RWPE1 (cell line): ENCODE measurements at regions not wholly inside any gene's neighbourhood (a gene's known extent, or its start where the extent isn't known, plus 50 kb on each side); places are given as distances from the start of the nearest gene placed in this dataset.

Experiments used
- CTCF ChIA-PET: fragments of 350-600 bp; sonication (Branson Sonifier 250); formaldehyde crosslinking; extraction: SDS; loops from one replicate; lab custom pipeline; 2021; lab: Yijun Ruan, JAX
- POLR2A ChIA-PET: fragments of 400-600 bp; formaldehyde crosslinking; extraction: SDS; loops from one replicate; lab custom pipeline; 2020; ENCODE audit warnings: antibody characterized with exemption; ENCODE audit not compliant: low non-redundant PET; lab: Yijun Ruan, JAX
- DNase-seq: peaks from one replicate; pipeline ENCODE4 v3.0.0; 2012; ENCODE audit warnings: low spot score
- H3K27ac ChIP-seq: fragments of 450-650 bp; 2 replicates; pipeline ENCODE4 v1.5.1; 2017
- CTCF ChIP-seq: fragments of 450-650 bp; conservative IDR thresholded peaks from 2 replicates; pipeline ENCODE4 v1.5.1; 2017; ENCODE audit warnings: low read depth, mild to moderate bottlenecking

- no peak for DNase-seq
- no peak for TF ChIP-seq CTCF
- CTCF ChIA-PET = interaction anchor here (0.5 to 0.6 kb wide), 2 partner anchors 15 to 203 kb away, joined by 3 read pairs; no protein-coding TSS in a partner anchor
- POLR2A ChIA-PET = no interaction called here
- H3K27ac ChIP-seq = no peak overlapping the region
Measured at GRCh38 chr2:8402222-8402621, 279.6 kb upstream of the ID2 start.

- ChIA-PET POLR2A (no interaction called here), CTCF (no interaction called here)
- DNase-seq = no peak
- no peak for TF ChIP-seq CTCF
- no peak overlapping the region for H3K27ac ChIP-seq
Measured at GRCh38 chr2:8403876-8404275, 278.0 kb upstream of the ID2 start.

- no peak overlapping the region for H3K27ac ChIP-seq
- ChIA-PET POLR2A (no interaction called here), CTCF (interaction anchor here (0.6 kb wide), 1 partner anchor 68 kb away, joined by 8 read pairs; no protein-coding TSS in a partner anchor)
- DNase-seq = no peak
- TF ChIP-seq CTCF = no peak
Measured at GRCh38 chr2:8405334-8405733, 276.5 kb upstream of the ID2 start.

GRCh38 chr2:8406271-8406670 lies 275.6 kb upstream of the ID2 start:
- no peak overlapping the region for H3K27ac ChIP-seq
- no peak for DNase-seq
- ChIA-PET CTCF (interaction anchor here (0.6 kb wide), 1 partner anchor 40 kb away, joined by 3 read pairs; no protein-coding TSS in a partner anchor), POLR2A (no interaction called here)
- TF ChIP-seq CTCF = no peak

- H3K27ac ChIP-seq = no peak overlapping the region
- ChIA-PET CTCF (no interaction called here), POLR2A (no interaction called here)
- DNase-seq = no peak
- TF ChIP-seq CTCF = no peak
Measured at GRCh38 chr2:8407332-8407731, 274.5 kb upstream of the ID2 start.

- POLR2A ChIA-PET = no interaction called here
- no peak for TF ChIP-seq CTCF
- CTCF ChIA-PET = no interaction called here
- H3K27ac ChIP-seq = no peak overlapping the region
- DNase-seq = no peak
Measured at GRCh38 chr2:8408560-8409460, 273.0 kb upstream of the ID2 start.
